ENCODE measurements at regions not wholly inside any gene's neighbourhood (a gene's known extent, or its start where the extent isn't known, plus 50 kb on each side); places are given as distances from the start of the nearest gene placed in this dataset.

GRCh38 chr3:87478716-87479115 is 202.3 kb upstream of the POU1F1 start:
- Histone ChIP-seq H2AFZ (ENCODE audit: low read length) (no peak overlapping the region), H4K20me1 (ENCODE audit: insufficient read depth, low read length, poor library complexity, severe bottlenecking) (no peaks in the 10 kb centered on the region), H3K36me3 (ENCODE audit: insufficient read depth, low read length) (no peaks in the 10 kb centered on the region), H3K27me3 (ENCODE audit: insufficient read depth, low read length, poor library complexity, severe bottlenecking) (no peaks in the 10 kb centered on the region), H3K4me1 (ENCODE audit: insufficient read depth, low read length, poor library complexity, severe bottlenecking) (no peaks in the 10 kb centered on the region), H3K79me2 (ENCODE audit: insufficient read depth, low read length) (no peaks in the 10 kb centered on the region), H3K4me3 (ENCODE audit: low read length, poor library complexity, severe bottlenecking) (no peak overlapping the region), H3F3A (ENCODE audit: low read depth) (no peaks in the 10 kb centered on the region), H3K4me2 (ENCODE audit: low read depth, low read length, poor library complexity, severe bottlenecking) (no peak overlapping the region), H3K9ac (ENCODE audit: low read depth, low read length, poor library complexity, severe bottlenecking) (no peak overlapping the region), H3K9me3 (ENCODE audit: insufficient read depth, low read depth, low read length) (no peaks in the 10 kb centered on the region), H3K9me2 (replicated peaks; ENCODE audit: low read depth, low read length) (no peaks in the 10 kb centered on the region)
- TF ChIP-seq CTCF (conservative IDR thresholded peaks at IDR 0.05; ENCODE audit: low read length) (no peak), EZH2phosphoT487 (IDR thresholded peaks at IDR 0.05; ENCODE audit: borderline replicate concordance) (no peak)

GRCh38 chr3:87473944-87474343 is 197.6 kb upstream of the POU1F1 start:
- no peak overlapping the region for H2AFZ ChIP-seq (ENCODE audit: low read length)
- H4K20me1 ChIP-seq (ENCODE audit: insufficient read depth, low read length, poor library complexity, severe bottlenecking): no peaks in the 10 kb centered on the region
- no peaks in the 10 kb centered on the region for H3K36me3 ChIP-seq (ENCODE audit: insufficient read depth, low read length)
- no peaks in the 10 kb centered on the region for H3K79me2 ChIP-seq (ENCODE audit: insufficient read depth, low read length)
- H3K9me2 ChIP-seq (replicated peaks; ENCODE audit: low read depth, low read length): no peaks in the 10 kb centered on the region
- no peak overlapping the region for H3K4me2 ChIP-seq (ENCODE audit: low read depth, low read length, poor library complexity, severe bottlenecking)
- TF ChIP-seq EZH2phosphoT487 (IDR thresholded peaks at IDR 0.05; ENCODE audit: borderline replicate concordance) (no peak), CTCF (conservative IDR thresholded peaks at IDR 0.05; ENCODE audit: low read length) (no peak)
- no peak overlapping the region for H3K9ac ChIP-seq (ENCODE audit: low read depth, low read length, poor library complexity, severe bottlenecking)
- no peak overlapping the region for H3K4me3 ChIP-seq (ENCODE audit: low read length, poor library complexity, severe bottlenecking)
- H3K4me1 ChIP-seq (ENCODE audit: insufficient read depth, low read length, poor library complexity, severe bottlenecking): no peaks in the 10 kb centered on the region
- no peaks in the 10 kb centered on the region for H3F3A ChIP-seq (ENCODE audit: low read depth)
- no peaks in the 10 kb centered on the region for H3K9me3 ChIP-seq (ENCODE audit: insufficient read depth, low read depth, low read length)
- no peaks in the 10 kb centered on the region for H3K27me3 ChIP-seq (ENCODE audit: insufficient read depth, low read length, poor library complexity, severe bottlenecking)

DNA sequence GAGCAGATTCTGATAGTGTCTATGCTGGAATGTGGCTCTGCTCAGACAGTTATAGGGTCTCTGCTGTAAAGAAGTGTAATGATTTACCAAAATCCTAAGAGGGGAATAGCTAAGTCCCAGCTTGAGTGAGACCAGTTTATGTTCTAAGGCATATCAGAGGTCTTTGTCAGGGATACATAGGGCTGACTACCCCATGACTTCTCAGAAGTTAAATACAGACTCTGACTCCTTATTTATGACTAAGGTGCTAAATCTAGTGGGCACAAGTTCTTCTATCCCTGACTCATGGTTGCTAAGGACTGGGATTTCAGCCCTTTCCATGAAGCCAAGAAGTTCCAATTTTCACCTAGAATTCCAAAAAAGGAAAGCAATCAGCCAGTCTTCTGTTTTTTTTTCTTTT is 192.6 kb upstream of the POU1F1 start:
- H3K4me3 ChIP-seq (ENCODE audit: low read length, poor library complexity, severe bottlenecking): no peak overlapping the region
- H3K9me2 ChIP-seq (replicated peaks; ENCODE audit: low read depth, low read length): no peaks in the 10 kb centered on the region
- H3K4me2 ChIP-seq (ENCODE audit: low read depth, low read length, poor library complexity, severe bottlenecking): no peak overlapping the region
- no peak overlapping the region for H2AFZ ChIP-seq (ENCODE audit: low read length)
- H3K4me1 ChIP-seq (ENCODE audit: insufficient read depth, low read length, poor library complexity, severe bottlenecking): no peaks in the 10 kb centered on the region
- H3K9me3 ChIP-seq (ENCODE audit: insufficient read depth, low read depth, low read length): no peaks in the 10 kb centered on the region
- no peaks in the 10 kb centered on the region for H3K36me3 ChIP-seq (ENCODE audit: insufficient read depth, low read length)
- TF ChIP-seq CTCF (conservative IDR thresholded peaks at IDR 0.05; ENCODE audit: low read length) (no peak), EZH2phosphoT487 (IDR thresholded peaks at IDR 0.05; ENCODE audit: borderline replicate concordance) (no peak)
- no peaks in the 10 kb centered on the region for H3F3A ChIP-seq (ENCODE audit: low read depth)
- no peaks in the 10 kb centered on the region for H3K27me3 ChIP-seq (ENCODE audit: insufficient read depth, low read length, poor library complexity, severe bottlenecking)
- no peaks in the 10 kb centered on the region for H3K79me2 ChIP-seq (ENCODE audit: insufficient read depth, low read length)
- H4K20me1 ChIP-seq (ENCODE audit: insufficient read depth, low read length, poor library complexity, severe bottlenecking): no peaks in the 10 kb centered on the region
- no peak overlapping the region for H3K9ac ChIP-seq (ENCODE audit: low read depth, low read length, poor library complexity, severe bottlenecking)
